ENCODE measurements at regions not wholly inside any gene's neighbourhood (a gene's known extent, or its start where the extent isn't known, plus 50 kb on each side); places are given as distances from the start of the nearest gene placed in this dataset.

- TF ChIP-seq CTCF (IDR thresholded peaks at IDR 0.05) = no peak
- no peak for TF ChIP-seq EP300 (IDR thresholded peaks at IDR 0.05; ENCODE audit: low read depth)
- no peak for TF ChIP-seq POLR2A (IDR thresholded peaks at IDR 0.05)
These were observed 337.1 kb downstream of the BMPER start for GRCh38 chr7:34242391-34242790.

All from transverse colon (tissue), 3 donors.